ENCODE measurements at regions not wholly inside any gene's neighbourhood (a gene's known extent, or its start where the extent isn't known, plus 50 kb on each side); places are given as distances from the start of the nearest gene placed in this dataset.

DNA sequence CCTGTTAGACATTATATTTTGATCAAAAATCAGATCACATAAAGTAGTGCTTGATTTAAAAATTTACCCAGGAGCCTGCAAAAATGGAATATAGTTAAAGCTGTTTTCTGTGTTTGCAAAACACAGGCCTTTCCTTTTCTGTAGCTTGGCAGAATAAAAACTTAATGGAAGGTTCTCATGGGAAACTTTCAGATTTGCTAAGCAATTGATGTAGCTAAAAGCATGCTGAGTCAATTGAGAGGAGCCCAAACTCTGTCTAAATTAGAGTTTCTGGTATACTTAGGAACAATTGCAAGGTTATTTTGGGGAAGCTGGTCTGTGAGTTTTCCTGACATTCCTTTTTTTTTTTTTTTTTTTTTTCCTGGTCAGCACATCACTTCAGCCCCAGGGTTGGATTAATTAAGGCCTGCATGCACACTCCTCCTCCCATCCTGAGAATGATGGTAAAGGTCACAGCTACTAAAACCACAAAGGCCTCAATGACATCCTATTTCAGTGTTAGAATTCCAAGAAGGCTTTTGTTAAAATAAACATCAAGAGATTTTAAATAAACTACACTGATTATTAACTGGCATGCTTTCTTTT, 608.7 kb downstream of the PLPP3 start:
- DNase-seq = no peak
- in situ Hi-C loops (cut with HindIII; ENCODE audit: low pct_ligation_motif_present, low pct_unique_long_range_greater_than_20kb, low sequenced_read_pairs) = no loop called here

DNA sequence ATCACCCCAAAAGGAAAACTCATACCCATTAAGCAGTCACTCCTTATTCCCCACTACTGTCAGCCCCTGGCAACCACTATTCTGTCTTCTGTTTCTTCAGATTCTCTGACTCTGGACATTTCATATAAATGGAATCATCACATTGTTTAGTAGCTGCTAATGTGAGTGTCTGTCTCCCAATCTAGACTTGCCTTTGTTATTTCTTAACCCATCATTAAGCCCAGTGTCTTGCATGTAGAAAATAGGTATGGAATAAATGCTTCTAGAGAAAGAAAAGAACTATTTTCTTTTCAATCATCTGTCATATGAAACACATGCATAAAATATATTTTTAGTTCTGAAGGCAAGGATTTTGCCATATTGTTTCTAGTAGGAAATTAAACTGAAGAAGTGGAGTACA, 610.0 kb downstream of the PLPP3 start:
- no peak for DNase-seq
- in situ Hi-C loops (cut with HindIII; ENCODE audit: low pct_ligation_motif_present, low pct_unique_long_range_greater_than_20kb, low sequenced_read_pairs) = no loop called here

DNA sequence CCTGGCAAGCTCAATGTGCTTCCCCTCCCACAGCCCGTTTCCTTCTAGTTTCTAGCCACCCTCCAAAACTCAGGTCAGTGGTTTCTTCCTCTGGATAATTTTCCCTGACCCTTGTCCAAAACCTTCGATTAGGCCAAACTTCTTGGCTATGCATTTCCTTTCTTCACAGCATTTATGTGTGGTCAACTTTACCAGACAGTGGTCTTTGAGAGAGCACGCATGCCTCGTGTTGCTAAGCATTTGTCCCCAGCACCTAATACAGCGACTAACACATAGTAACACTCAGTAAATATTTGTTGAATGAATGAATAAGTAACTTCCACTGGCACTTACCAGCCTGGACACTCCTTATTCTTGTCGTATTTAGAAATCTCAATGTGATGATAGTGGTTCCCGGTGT, 610.7 kb downstream of the PLPP3 start:
- DNase-seq = no peak
- in situ Hi-C loops (cut with HindIII; ENCODE audit: low pct_ligation_motif_present, low pct_unique_long_range_greater_than_20kb, low sequenced_read_pairs) = no loop called here

DNA sequence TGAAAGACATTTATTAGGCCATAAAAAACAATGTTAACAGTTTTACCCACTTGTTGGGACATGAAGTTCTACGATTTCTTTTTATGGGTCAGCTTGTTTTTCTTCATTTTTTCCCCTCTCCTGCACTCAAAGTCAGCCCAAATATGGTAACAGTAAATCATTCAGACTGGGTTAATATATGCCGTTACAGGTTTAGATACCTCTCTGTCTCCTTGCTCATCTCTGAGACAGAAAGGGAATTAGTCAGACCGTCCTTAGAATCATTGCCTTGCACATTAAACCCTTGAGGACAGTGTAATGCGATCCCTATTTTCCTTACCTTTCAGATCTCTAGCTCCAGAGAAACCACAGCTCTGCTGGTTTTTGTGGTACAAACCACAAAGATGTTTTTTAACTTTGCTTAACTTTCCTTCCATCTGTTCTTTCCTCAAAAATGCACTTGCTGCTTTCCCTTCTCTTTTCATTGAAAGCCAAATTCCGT, 613.3 kb downstream of the PLPP3 start:
- DNase-seq = no peak
- in situ Hi-C loops (cut with HindIII; ENCODE audit: low pct_ligation_motif_present, low pct_unique_long_range_greater_than_20kb, low sequenced_read_pairs) = no loop called here

DNA sequence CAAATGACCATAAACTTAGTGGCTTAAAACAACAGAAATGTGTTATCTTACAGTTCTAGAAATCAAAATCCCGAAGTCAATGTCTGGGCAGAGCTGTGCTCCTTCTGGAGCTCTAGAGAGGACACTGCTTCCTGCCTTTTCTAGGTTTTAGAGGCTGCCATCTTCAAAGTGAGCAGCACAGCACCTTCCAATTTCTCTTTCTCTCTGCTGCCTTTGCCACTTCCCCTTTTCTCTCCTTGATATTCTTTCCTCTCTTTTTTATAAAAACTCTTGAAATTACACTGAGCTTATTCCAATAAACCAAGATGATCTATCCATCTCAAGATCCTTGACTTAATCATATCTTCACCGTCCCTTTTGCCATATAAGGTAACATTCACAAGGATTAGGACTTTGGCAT, 616.9 kb downstream of the PLPP3 start:
- DNase-seq = no peak
- in situ Hi-C loops (cut with HindIII; ENCODE audit: low pct_ligation_motif_present, low pct_unique_long_range_greater_than_20kb, low sequenced_read_pairs) = no loop called here

DNA sequence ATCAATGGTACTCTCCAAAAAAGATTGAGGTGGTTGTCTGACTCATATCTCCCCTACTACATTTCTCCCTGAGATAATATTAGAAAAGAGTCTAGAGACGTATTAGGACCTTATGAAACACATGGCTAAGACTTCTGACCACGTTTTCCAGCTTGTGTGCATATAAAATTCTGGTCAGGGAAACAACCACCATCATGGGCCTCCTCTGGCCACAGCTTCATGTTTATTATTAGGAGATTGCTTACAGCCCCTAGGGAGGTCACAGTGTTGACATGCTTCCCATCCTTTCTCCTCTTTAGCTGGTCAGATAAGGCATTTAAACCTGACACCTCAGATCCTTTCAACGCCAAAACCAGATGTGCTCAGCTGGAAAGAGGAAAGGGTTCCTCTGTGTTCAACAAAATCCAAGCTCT, 620.2 kb downstream of the PLPP3 start:
- in situ Hi-C loops (cut with HindIII; ENCODE audit: low pct_ligation_motif_present, low pct_unique_long_range_greater_than_20kb, low sequenced_read_pairs) = no loop called here
- DNase-seq = no peak

DNA sequence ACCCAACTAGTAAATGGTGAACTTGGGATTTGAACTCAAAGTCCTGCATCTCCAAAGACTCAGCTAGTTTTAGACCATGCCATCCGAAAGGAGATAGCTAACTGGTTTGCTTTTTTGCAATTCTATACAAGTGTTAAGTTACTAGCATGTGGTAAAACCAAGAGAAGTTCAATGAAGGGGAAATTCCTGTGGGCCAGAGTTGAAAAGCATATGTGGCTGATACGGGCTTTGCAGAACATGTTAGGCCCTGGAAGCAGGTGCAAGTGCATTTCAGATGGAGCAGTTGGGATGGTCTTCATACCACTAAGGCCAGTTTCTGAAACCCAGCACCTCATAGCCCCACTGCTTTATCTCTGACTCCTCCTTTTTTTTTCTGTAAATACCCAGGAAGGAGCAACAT, 620.9 kb downstream of the PLPP3 start:
- in situ Hi-C loops (cut with HindIII; ENCODE audit: low pct_ligation_motif_present, low pct_unique_long_range_greater_than_20kb, low sequenced_read_pairs) = no loop called here
- no peak for DNase-seq

DNA sequence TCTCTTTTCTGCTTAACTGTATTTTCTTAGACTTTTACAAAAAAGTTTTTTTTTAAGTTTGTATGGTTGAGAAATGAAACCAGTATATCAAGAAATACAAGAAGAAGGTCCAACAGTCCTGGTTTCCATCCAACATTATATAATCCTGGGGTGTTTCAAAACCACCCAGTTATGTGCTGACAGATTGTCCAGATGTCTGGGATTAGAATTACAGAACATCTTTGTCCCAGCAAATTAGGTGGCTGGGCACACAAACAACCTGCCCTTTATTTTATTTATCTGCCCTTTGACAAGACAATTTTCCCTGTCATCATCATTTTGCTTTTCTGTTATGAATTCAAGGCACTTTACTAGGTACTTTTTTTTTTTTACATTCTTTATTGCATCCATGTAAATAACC, 622.1 kb downstream of the PLPP3 start:
- DNase-seq = no peak
- in situ Hi-C loops (cut with HindIII; ENCODE audit: low pct_ligation_motif_present, low pct_unique_long_range_greater_than_20kb, low sequenced_read_pairs) = no loop called here

DNA sequence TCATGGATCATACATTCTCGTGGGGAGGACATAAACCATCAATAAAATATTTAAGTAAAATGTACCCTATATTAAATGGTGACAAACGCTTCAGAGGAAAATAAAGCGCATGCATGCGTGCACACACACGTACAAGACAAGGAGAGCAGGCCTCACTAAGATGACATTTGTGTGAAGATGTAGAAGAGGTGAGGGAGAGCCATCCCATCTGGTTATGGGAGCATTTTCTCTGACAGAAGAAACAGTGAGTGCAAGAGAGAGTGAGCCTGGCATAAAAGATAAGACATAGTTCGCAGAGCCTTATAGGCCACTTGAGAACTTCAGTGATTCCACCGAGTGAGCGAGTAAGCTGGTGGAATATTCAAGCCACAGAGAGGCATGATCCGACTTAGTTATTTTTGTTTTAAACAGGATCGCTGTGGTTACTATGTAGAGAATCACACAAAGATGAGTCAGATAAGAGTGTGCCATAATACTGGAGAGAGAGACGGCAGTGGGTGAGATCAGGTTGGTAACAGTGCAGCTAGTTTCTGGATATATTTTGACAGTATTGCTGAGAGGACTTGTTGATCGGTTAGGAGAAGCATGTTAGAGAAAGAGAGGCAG, 624.2 kb downstream of the PLPP3 start:
- in situ Hi-C loops (cut with HindIII; ENCODE audit: low pct_ligation_motif_present, low pct_unique_long_range_greater_than_20kb, low sequenced_read_pairs) = no loop called here
- no peak for DNase-seq

DNA sequence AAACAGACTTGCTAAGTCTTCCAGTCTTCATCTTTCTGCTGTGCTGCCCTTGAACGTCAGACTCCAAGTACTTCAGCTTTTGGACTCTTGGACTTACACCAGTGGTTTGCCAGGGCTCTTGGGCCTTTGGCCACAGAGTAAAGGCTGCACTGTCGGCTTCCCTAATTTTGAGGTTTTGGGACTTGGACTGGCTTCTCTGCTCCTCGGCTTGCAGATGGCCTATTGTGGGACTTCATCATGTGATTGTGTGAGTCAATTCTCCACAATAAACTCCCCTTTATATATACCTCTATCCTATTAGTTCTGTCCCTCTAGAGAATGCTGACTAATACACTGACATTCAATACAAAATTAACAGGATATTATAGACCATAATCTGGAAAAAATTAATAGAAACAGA, 628.1 kb downstream of the PLPP3 start:
- in situ Hi-C loops (cut with HindIII; ENCODE audit: low pct_ligation_motif_present, low pct_unique_long_range_greater_than_20kb, low sequenced_read_pairs) = no loop called here
- DNase-seq = no peak

DNA sequence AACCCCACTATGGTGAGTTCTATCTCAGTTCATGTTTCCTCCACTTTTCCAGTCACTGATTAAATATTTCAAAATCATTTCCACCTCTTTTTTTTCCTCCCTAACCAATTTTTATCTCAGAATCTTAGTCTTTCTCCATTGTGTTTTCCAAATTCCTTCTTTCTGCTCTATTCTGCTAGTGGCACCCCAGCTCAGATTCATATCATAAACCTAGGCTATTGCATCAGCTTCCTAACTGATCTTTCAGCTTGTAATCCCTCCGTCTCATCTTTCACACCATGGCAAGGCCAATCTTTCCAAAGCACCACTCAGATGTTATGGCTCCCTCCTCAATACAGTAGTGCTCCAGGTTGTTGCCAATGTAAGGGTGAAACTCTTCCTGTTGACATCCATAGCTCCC, 631.9 kb downstream of the PLPP3 start:
- in situ Hi-C loops (cut with HindIII; ENCODE audit: low pct_ligation_motif_present, low pct_unique_long_range_greater_than_20kb, low sequenced_read_pairs) = no loop called here
- no peak for DNase-seq

DNA sequence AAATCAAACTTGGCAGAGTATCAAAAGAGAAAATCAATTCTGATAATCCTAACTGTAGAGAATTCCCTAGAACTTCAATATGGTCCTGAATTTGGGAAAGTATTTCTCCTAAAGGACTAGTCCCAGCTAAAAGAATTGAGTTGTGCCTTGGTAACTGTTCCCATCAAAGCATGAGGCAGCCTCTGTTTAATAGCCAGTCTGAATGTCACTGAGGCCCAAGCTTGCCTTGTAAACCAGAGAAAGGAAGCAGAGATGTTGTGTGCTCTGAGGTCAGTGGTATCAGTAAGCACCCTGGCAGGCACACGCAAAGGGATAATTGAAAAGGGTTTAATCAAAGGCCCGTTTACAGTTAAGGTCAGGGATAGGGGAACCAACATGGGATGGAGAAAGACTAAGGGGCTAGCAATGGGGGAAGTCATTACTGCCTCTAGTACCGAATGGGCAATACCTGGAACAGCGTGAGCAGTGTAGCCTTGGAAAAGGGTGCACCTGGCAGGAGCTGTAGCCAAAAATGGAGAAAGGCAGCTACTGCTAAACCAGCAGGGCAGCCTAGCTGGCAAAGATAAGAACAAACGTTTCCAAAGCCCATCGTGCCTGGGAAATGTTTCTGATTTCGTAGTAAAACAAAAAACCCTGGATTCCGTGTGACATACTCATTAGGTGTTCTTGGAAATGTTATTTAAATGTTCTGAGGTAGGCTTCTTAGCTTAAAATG, 635.5 kb downstream of the PLPP3 start:
- in situ Hi-C loops (cut with HindIII; ENCODE audit: low pct_ligation_motif_present, low pct_unique_long_range_greater_than_20kb, low sequenced_read_pairs) = no loop called here
- no peak for DNase-seq

DNA sequence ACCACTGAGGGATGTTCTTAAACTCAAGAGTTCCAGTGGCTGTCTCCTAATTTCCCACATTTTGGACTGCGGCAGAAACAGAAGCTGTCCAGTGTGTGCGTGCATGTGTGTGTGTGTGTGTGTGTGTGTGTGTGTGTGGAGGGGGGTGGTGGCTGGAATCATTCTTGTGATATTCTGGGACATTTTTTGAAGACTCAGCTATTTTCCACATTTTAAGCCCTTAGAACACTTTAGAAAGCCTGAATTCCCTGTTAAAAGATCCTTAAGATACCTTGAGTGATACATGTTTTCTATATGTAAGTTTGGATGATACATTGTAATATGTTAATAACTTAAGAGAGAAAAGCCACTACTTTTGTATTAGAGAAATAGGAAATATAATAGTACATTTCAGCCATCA, 636.4 kb downstream of the PLPP3 start:
- in situ Hi-C loops (cut with HindIII; ENCODE audit: low pct_ligation_motif_present, low pct_unique_long_range_greater_than_20kb, low sequenced_read_pairs) = no loop called here

DNA sequence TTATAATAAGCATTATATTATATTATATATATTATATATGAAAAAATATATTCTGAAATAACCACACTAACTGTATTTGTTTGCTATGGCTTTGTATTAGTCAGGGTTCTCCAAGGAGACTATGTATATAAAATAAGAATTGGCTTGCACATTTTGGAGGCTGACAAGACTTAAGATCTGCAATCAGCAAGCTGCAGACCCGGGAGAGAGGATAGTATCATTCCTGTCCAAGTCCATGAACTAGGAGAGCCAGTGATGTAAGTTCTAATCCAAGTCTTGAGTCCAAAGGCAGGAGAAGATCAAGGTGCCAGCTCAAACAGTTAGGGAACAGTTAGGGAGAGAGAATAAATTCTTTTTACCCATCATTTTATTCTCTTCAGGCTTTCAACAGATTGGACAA, 639.5 kb downstream of the PLPP3 start:
- in situ Hi-C loops (cut with HindIII; ENCODE audit: low pct_ligation_motif_present, low pct_unique_long_range_greater_than_20kb, low sequenced_read_pairs) = no loop called here
- DNase-seq = no peak

More for the DNA sequence above, 636.4 kb downstream of the PLPP3 start:
- DNase-seq = no peak

DNA sequence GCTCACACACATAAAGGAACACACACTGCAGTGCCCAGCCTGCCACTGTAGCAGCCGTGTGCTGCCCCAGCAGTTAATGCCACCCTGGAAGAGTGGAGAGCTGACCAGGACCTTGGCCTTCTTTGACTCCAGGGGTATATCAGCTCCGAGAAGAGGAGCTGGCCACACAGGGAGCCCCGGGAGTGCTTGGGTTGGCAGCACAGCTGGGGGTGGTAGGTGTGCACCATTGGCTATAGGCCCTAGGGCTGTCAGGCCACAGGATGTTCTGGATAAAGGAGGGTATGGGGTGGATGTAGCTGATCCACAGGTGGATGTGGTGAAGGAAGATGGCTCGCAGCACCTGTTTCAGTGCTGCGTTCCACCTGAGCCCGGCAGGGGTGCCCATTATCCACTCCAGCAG, 640.5 kb downstream of the PLPP3 start:
- no peak for DNase-seq
- in situ Hi-C loops (cut with HindIII; ENCODE audit: low pct_ligation_motif_present, low pct_unique_long_range_greater_than_20kb, low sequenced_read_pairs) = no loop called here

DNA sequence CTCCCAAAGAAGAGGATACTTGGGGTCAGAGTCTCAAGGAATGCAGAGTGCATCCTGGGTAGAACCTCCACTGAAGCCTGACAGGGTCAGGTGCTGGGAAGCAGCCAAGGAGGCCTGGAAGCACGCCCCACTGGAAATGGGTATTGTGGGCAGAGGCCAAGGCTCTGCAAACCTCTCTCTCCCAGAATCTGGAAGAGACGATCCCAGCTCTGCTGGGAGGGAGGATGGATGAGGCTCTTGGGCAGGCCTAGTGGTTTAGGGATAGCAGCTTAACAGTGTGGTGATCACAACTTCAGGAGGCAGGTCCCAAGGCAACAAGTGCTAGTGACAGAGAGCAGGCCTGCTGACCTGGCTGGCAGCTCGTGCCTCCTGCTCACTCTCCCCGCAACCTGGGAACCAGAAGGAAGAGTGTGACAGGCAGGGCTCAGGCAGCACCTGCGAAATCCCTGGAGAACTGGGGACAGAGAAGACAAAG, 641.0 kb downstream of the PLPP3 start:
- DNase-seq = no peak
- in situ Hi-C loops (cut with HindIII; ENCODE audit: low pct_ligation_motif_present, low pct_unique_long_range_greater_than_20kb, low sequenced_read_pairs) = no loop called here

DNA sequence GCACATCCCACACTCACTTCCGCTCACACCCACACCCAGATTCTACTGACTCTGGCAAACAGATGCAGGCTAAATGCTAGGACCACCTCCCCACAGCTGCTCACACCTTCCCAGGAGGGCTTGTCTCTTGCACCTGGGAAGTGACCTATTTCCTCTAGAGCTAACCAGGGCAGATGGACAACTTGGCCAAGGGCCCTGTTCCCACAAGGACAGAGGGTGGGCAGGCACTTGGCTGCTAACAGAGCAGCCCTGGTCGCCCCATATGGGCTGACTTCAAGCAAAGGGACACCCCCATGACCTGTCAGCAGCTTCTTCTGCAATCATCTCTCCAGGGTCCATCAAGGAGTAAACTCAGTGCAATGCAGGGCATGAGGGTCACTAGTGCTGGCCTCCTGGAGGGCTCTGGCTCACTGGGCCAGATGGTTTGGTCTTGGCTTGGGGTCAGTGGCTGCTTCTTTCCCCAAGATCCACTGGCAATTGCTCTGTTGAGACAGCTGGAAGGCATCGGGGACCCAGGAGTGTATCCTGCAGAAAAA, 641.5 kb downstream of the PLPP3 start:
- no peak for DNase-seq

DNA sequence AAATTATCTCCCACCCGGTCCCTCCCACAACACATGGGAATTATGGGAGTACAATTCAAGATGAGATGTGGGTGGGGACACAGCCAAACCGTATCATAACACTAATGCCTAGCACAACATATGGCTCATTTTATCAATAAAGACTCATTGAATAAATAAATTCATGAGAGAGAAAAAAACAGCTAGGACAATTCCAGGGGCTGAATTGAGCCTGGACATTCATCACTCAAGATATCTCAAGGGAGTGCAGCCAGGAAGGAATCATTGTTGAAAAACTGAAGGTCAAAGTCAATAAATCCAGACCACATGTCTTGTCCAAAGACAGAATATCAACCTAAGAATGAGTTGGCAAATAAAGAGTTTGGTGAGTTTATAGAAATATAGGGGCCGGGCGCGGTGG, 644.1 kb downstream of the PLPP3 start:
- no peak for DNase-seq
- in situ Hi-C loops (cut with HindIII; ENCODE audit: low pct_ligation_motif_present, low pct_unique_long_range_greater_than_20kb, low sequenced_read_pairs) = no loop called here

More for the DNA sequence above, 641.5 kb downstream of the PLPP3 start:
- in situ Hi-C loops (cut with HindIII; ENCODE audit: low pct_ligation_motif_present, low pct_unique_long_range_greater_than_20kb, low sequenced_read_pairs) = no loop called here

DNA sequence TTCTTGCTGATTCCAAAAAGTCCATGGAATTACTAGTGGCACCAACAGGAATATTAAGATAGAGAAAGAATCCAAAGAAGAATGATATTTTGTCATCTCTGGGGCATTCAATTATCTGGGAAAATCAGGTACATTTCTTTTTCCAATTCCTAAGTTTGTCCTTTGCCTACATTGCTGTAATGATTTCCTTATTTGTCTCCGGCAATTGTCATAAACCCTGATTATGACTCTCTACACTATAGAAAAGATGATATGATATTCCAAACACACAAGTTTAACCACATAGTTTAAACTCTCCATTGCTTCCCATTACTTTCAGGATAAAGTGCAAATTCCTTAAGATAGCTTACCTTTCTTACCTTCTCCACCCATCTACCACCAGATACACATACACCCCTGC, 647.0 kb downstream of the PLPP3 start:
- in situ Hi-C loops (cut with HindIII; ENCODE audit: low pct_ligation_motif_present, low pct_unique_long_range_greater_than_20kb, low sequenced_read_pairs) = no loop called here
- no peak for DNase-seq

Measured in ACHN (cell line).